HUDEP-2 (cell line): ENCODE measurements at regions not wholly inside any gene's neighbourhood (a gene's known extent, or its start where the extent isn't known, plus 50 kb on each side); places are given as distances from the start of the nearest gene placed in this dataset.

Source experiments
- DNase-seq, 76 experiments: peaks; one replicate each; lab custom pipeline; 2025; ENCODE audit not compliant: unreplicated experiment in 76 of 76; lab: John Stamatoyannopoulos, UW

DNA sequence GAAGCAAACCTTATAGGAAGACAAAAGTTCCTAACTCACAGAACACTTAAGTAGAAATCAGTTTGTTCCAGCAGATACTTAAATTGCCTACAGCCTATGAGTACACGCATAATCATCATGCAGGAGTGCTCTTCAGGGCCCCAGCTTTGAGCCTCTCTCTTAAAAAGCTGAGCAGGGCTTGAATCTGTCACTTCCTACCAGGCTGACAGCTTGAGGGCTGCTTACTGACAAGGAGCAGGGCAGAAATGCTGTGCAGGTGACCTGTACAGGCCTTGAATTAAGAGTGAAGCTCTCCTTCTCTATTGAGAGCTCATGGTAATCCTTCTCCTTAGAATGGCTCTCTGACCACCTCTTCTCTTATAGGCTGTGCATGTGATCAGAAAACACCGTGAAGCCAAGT lies 66.5 kb upstream of the MAST4 start:
- no peak for DNase-seq

DNA sequence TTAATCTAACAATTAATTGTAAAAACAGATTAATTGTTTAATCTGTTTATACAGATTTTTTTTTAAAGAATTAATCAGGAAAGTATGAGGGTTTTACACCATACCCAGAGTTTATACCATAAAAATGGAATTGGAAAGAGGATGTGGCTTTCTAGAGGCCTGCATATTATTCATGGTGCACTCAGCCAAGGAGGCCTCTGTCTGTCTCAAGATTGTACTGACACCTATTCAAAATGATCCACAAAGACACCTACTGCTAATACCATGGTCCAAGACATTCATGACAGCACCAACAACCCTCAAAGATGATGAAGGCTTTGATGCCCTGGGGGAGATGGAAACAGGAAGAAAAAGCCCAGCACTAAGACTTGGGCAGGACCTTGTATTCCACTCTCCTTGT lies 58.1 kb upstream of the MAST4 start:
- DNase-seq, result no peak

DNA sequence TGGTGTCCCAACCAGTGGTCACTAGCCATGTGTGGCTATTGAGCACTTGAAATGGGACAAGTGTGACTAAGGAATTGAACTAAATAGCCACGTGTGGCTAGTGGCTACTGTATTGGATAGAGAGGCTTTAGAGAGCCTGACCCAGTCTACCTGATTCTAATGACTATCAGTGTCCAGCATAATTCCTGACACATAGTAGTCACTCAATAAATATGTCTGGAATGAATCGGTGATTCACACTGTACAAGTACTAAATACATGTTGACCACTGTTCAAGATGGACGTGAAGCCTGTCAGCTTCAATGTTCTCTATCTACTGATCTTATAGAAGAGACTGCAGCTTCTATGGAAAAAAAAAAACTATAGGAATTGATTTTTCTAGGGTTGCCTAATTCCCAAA lies 57.7 kb upstream of the MAST4 start:
- DNase-seq, result no peak

DNA sequence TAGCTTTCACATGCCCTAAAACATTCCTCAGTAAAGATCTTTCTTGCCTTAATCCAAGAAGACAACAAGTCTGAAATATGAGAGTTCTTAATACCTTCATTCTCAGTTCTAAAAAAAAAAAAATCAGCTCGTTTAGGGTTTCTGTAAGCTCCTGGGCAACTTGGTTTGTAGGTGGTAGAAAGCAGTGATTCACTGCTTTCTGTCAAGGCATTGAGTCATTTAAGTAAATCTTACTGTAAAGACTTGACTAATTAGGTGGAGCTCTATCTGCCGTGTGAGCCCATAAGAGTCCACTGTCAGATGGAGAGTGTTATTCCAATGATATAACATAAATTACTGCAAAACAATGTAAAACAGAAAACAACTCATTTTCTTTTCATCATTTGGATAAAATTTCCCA lies 56.1 kb upstream of the MAST4 start:
- DNase-seq, result no peak

DNA sequence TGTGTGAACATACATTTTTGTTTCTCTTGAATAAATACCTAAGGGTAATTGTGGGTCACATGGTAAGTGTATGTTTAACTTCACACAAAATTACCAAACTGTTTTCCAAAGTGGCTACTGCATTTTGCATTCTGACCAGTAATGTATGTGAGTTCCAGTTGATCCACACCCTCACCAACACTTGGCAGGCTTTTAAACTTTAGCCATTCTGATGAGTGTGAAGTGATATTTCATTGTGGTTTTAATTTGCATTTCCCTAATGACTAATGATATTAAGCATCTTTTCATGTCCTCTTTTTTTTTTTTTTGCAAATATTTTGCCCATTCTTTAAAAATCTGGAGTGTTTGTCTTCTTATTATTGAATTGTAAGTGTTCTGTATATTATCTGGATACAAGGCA lies 53.5 kb upstream of the MAST4 start:
- no peak for DNase-seq
